ENCODE measurements at regions not wholly inside any gene's neighbourhood (a gene's known extent, or its start where the extent isn't known, plus 50 kb on each side); places are given as distances from the start of the nearest gene placed in this dataset.
"Not testable (repeated sequence)": the region's sequence is repeated elsewhere in the genome, so short reads cannot be mapped to it uniquely, and the experiment has no call there.

GRCh38 chr4:97015301-97015700, 1128.0 kb downstream of the STPG2 start:
- in situ Hi-C loops (cut with HindIII; ENCODE audit: low sequenced_read_pairs): no loop called here

GRCh38 chr4:97016186-97016907, 1126.9 kb downstream of the STPG2 start:
- in situ Hi-C loops (cut with HindIII; ENCODE audit: low sequenced_read_pairs): no loop called here

- in situ Hi-C loops (cut with HindIII; ENCODE audit: low sequenced_read_pairs): no loop called here
Observed at GRCh38 chr4:97027728-97028410, 1115.4 kb downstream of the STPG2 start.

- in situ Hi-C loops (cut with HindIII; ENCODE audit: low sequenced_read_pairs): no loop called here
Observed at GRCh38 chr4:97028785-97029184, 1114.5 kb downstream of the STPG2 start.

- in situ Hi-C loops (cut with HindIII; ENCODE audit: low sequenced_read_pairs): not testable (repeated sequence)
Observed at GRCh38 chr4:97037411-97038145, 1105.7 kb downstream of the STPG2 start.

- in situ Hi-C loops (cut with HindIII; ENCODE audit: low sequenced_read_pairs): no loop called here
Observed at GRCh38 chr4:97038146-97038516, 1105.1 kb downstream of the STPG2 start.

- in situ Hi-C loops (cut with HindIII; ENCODE audit: low sequenced_read_pairs): no loop called here
Observed at GRCh38 chr4:97072666-97073065, 1070.6 kb downstream of the STPG2 start.

DNA sequence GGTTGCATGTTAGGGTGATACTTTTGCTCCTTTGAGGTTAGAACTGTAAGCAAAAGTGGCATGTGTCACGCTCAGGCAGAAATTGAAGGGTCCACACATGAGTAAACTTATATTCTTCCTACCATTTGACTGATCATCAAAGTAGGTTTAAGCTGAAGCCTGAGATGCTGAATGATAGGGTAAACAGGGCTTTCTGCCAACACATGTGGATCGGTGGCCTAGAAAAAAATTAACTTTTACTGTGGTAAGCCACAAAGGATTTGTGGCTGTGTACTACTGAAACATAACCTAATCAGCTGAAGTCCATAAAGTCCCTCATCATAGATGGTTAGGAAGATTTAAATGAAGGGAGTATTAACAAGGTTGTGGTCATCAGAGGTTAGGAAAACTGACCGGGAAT, 1070.1 kb downstream of the STPG2 start:
- in situ Hi-C loops (cut with HindIII; ENCODE audit: low sequenced_read_pairs): no loop called here

DNA sequence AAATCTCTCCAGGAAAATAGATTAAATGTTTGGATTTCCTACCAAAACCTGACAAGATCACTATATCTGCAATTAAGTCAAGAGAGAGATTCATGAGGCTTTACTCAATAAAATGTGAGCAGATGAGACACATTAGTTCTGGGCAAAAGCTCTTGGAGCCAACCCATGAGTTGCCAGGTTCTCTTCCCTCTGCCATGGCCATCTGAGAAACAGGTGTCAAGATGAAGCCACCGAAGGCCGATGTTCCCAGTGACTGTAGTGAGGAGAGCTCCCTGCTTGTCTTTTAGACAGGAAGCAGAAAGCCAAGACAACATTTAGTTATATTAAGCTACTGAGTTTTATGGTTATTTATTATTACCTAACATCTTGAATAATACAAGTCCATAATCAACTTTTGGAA, 1068.7 kb downstream of the STPG2 start:
- in situ Hi-C loops (cut with HindIII; ENCODE audit: low sequenced_read_pairs): no loop called here

DNA sequence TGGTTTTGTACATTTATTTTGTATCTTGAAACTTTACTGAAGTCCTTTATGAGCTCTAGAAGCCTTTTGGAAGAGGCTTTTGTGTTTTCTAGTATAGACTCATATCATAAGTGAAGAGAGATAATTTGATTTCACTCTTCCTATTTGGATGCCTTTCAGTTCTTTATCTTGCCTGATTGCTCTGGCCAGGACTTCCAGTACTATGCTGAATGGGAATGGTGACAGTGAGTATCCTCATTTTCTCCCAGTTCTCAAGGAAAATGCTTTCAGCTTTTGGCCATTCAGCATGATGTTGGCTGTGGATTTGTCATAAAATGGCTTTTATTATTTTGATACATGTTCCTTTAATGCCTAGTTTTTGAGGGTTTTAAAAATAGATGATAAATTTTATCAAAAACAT, 1061.3 kb downstream of the STPG2 start:
- in situ Hi-C loops (cut with HindIII; ENCODE audit: low sequenced_read_pairs): no loop called here

DNA sequence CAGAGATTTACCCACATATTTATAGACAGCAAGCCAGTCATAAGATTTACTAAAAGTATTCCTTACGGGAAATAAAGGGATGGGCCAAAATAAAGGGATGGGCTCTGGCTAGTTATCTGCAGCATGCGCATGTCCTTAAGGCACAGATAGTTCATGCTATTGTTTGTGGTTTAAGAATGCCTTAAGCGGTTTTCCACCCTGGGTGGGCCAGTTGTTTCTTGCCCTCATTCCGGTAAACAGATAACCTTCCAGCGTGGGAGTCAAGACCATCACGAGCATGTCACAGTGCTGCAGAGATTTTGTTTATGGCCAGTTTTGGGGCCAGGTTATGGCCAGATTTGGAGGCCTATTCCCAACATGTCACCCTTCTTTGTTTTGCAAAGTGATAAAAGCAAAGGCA, 1046.2 kb downstream of the STPG2 start:
- in situ Hi-C loops (cut with HindIII; ENCODE audit: low sequenced_read_pairs): not testable (repeated sequence)

DNA sequence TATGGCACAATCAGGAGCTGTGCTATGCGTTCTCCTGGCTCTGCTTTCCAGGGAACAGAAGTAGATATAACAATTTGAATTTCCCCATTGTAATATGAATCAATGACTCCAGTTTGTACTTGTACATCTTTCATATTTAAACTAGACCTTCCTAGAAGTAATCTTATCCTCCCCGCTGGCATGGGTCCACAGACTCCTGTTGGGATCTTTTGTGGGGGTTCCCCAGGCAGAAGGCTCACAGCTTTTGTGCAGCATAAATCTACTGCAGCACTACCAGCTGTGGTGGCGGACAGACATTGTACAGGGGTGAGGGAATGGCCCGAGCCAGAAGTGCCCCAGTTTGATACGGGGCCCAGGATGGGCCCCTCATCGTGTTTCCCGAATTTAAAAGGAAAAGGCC, 1042.1 kb downstream of the STPG2 start:
- in situ Hi-C loops (cut with HindIII; ENCODE audit: low sequenced_read_pairs): not testable (repeated sequence)

DNA sequence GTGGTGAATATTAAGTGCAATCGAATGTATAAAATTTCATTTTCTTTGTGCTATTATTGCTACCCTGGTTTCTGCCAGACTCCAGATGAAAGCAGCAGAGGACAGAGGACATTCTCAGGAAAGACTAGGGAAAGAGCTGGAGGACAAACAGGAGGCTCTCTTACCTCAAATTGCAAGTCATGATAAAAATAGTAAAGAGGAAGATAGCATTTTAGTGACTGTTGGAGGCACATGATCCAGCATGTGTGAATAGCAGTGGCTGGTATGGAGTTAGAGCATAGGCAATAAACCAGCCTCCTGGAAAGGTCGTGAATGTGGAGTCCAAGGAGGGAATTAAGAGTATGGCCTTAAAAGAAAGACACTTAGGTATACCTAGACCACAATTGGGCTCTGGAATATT, 1040.0 kb downstream of the STPG2 start:
- in situ Hi-C loops (cut with HindIII; ENCODE audit: low sequenced_read_pairs): no loop called here

DNA sequence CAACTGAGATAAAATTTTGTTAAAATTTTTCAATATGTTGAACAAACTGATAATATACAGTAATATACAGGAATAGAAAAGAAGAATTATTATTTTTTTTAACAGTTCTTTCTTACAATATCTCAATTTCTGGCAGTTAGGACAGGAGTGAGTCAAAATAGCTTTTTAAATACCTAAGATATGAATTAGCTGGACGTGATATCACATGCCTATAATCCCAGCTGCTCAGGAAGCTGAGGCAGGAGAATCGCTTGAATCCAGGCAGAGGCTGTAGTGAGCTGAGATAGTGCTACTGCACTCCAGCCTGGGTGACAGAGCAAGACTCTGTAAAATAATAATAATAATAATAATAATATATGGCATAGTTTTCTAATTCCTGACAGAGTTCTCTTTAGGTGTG, 1039.3 kb downstream of the STPG2 start:
- in situ Hi-C loops (cut with HindIII; ENCODE audit: low sequenced_read_pairs): no loop called here

GRCh38 chr4:97104666-97105065, 1038.6 kb downstream of the STPG2 start:
- in situ Hi-C loops (cut with HindIII; ENCODE audit: low sequenced_read_pairs): no loop called here

GRCh38 chr4:97105347-97106099, 1037.8 kb downstream of the STPG2 start:
- in situ Hi-C loops (cut with HindIII; ENCODE audit: low sequenced_read_pairs): no loop called here

DNA sequence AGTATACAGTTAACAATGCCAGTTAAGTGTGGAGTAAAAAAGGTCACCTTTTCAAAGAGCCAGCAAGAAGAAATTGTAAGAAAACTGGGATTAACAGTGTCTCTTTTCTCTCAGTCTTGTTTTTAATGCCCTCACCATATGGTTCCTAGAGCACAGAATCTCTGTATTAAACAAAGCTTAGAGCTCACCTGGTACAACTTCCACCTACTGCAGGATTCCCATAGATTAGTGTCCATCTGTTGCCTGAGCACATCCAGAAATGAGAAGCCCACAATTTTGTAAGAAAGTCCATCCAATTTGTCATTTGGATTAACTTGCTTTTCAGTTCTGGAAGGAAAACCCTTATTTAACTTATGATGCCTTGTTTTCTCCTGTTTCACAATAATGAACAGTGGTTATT, 1037.1 kb downstream of the STPG2 start:
- in situ Hi-C loops (cut with HindIII; ENCODE audit: low sequenced_read_pairs): no loop called here

- in situ Hi-C loops (cut with HindIII; ENCODE audit: low sequenced_read_pairs): no loop called here
Observed at GRCh38 chr4:97110506-97110905, 1032.8 kb downstream of the STPG2 start.

- in situ Hi-C loops (cut with HindIII; ENCODE audit: low sequenced_read_pairs): no loop called here
Observed at GRCh38 chr4:97116511-97116910, 1026.8 kb downstream of the STPG2 start.

DNA sequence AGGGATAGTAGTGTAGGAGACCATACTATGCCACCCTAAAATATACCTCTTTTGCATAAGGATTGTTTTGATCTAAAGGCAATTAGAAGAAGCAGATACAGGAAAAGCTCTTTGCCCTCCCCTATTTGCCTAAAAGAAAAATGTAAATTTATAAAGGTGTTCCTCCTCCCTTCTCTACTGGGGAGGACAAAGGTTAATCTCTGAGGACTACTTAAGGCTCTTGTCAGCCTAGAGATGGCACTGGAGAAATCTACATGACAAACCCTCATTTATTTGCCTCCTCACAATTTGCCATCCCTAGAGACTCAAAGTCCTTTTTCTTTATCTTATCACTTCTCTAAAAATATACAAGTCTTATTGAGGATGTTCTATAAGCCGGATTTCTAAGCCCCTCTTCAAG, 1021.8 kb downstream of the STPG2 start:
- in situ Hi-C loops (cut with HindIII; ENCODE audit: low sequenced_read_pairs): no loop called here

GRCh38 chr4:97123573-97123972, 1019.7 kb downstream of the STPG2 start:
- in situ Hi-C loops (cut with HindIII; ENCODE audit: low sequenced_read_pairs): no loop called here
